PFSK-1 (cell line): ENCODE measurements at regions not wholly inside any gene's neighbourhood (a gene's known extent, or its start where the extent isn't known, plus 50 kb on each side); places are given as distances from the start of the nearest gene placed in this dataset.

Experiments used
- FOXP2 ChIP-seq: optimal IDR thresholded peaks from 2 replicates; pipeline ENCODE3; 2011; ENCODE audit warnings: borderline replicate concordance, control low read depth, inconsistent platforms; ENCODE audit not compliant: insufficient read depth; ENCODE audit errors: extremely low read length, extremely low read depth
- POLR2AphosphoS5 ChIP-seq: IDR thresholded peaks from 2 replicates; pipeline ENCODE4 v1.6.1; 2012; ENCODE audit warnings: low read depth, mild to moderate bottlenecking, control low read depth, low read length, moderate library complexity
- REST ChIP-seq, 2 experiments: IDR thresholded peaks; 2 replicates each; pipeline versions ENCODE4 v1.6.1 to v1.8.0; 2011 to 2012; ENCODE audit warnings: low read depth in 2 of 2, low read length in 2 of 2, control low read depth in 1 of 2, inconsistent platforms in 1 of 2, mild to moderate bottlenecking in 1 of 2, moderate library complexity in 1 of 2; ENCODE audit not compliant: insufficient read depth in 1 of 2
- SIN3A ChIP-seq: IDR thresholded peaks from 2 replicates; pipeline ENCODE4 v1.6.1; 2012; ENCODE audit warnings: mild to moderate bottlenecking, low read length, moderate library complexity, borderline replicate concordance; ENCODE audit not compliant: insufficient read depth
- TAF1 ChIP-seq: IDR thresholded peaks from 2 replicates; pipeline ENCODE4 v1.6.1; 2012; ENCODE audit warnings: low read length, control low read depth, borderline replicate concordance; ENCODE audit not compliant: insufficient read depth

- TF ChIP-seq FOXP2 (no peak), TAF1 (no peak), REST (IDR thresholded peaks at IDR 0.05; ENCODE audit: insufficient read depth in 1 of 2, low read depth in 2 of 2, low read length in 2 of 2) (no peak), SIN3A (no peak), POLR2AphosphoS5 (no peak)
These were observed 412.6 kb upstream of the RUNX1 start for GRCh38 chr21:35461700-35462099.

GRCh38 chr21:35460441-35460840 is 411.3 kb upstream of the RUNX1 start:
- TF ChIP-seq REST (IDR thresholded peaks at IDR 0.05; ENCODE audit: insufficient read depth in 1 of 2, low read depth in 2 of 2, low read length in 2 of 2) (no peak), SIN3A (no peak), TAF1 (no peak), FOXP2 (no peak), POLR2AphosphoS5 (no peak)

GRCh38 chr21:35458405-35458804 is 409.3 kb upstream of the RUNX1 start:
- TF ChIP-seq POLR2AphosphoS5 (no peak), FOXP2 (no peak), SIN3A (no peak), REST (IDR thresholded peaks at IDR 0.05; ENCODE audit: insufficient read depth in 1 of 2, low read depth in 2 of 2, low read length in 2 of 2) (no peak), TAF1 (no peak)

GRCh38 chr21:35457097-35457804 is 408.1 kb upstream of the RUNX1 start:
- TF ChIP-seq REST (IDR thresholded peaks at IDR 0.05; ENCODE audit: insufficient read depth in 1 of 2, low read depth in 2 of 2, low read length in 2 of 2) (no peak), FOXP2 (no peak), TAF1 (no peak), POLR2AphosphoS5 (no peak), SIN3A (no peak)

- TF ChIP-seq SIN3A (no peak), FOXP2 (no peak), TAF1 (no peak), POLR2AphosphoS5 (no peak), REST (IDR thresholded peaks at IDR 0.05; ENCODE audit: insufficient read depth in 1 of 2, low read depth in 2 of 2, low read length in 2 of 2) (no peak)
These were observed 402.2 kb upstream of the RUNX1 start for GRCh38 chr21:35451276-35451675.
